Smooth muscle cell (in vitro differentiated cells): ENCODE measurements at regions not wholly inside any gene's neighbourhood (a gene's known extent, or its start where the extent isn't known, plus 50 kb on each side); places are given as distances from the start of the nearest gene placed in this dataset.
"Not testable (repeated sequence)": the region's sequence is repeated elsewhere in the genome, so short reads cannot be mapped to it uniquely, and the experiment has no call there.

Source experiments
- DNase-seq: peaks from one replicate; lab custom pipeline; 2025; ENCODE audit not compliant: unreplicated experiment; lab: John Stamatoyannopoulos, UW
- H2AFZ ChIP-seq: fragments of 200-600 bp; sonication (generic); 2 replicates; pipeline ENCODE4 v1.6.0; 2016; ENCODE audit warnings: antibody characterized with exemption, low read depth, mild to moderate bottlenecking
- H3F3A ChIP-seq: fragments of 200-600 bp; sonication (generic); 2 replicates; pipeline ENCODE4 v1.6.0; 2017; ENCODE audit warnings: antibody characterized with exemption, low read depth
- H3K27ac ChIP-seq: fragments of 200-600 bp; sonication (generic); 2 replicates; pipeline ENCODE4 v1.5.1; 2016; ENCODE audit warnings: low read depth, mild to moderate bottlenecking
- H3K27me3 ChIP-seq: fragments of 200-600 bp; sonication (generic); 2 replicates; pipeline ENCODE4 v1.6.1; 2016; ENCODE audit warnings: low read depth, mild to moderate bottlenecking
- H3K36me3 ChIP-seq: fragments of 200-600 bp; sonication (generic); 2 replicates; pipeline ENCODE4 v1.5.1; 2016; ENCODE audit warnings: low read depth
- H3K4me1 ChIP-seq: fragments of 200-600 bp; sonication (generic); 2 replicates; pipeline ENCODE4 v1.5.1; 2016; ENCODE audit warnings: low read depth
- H3K4me2 ChIP-seq: fragments of 200-600 bp; sonication (generic); 2 replicates; pipeline ENCODE4 v1.6.0; 2016; ENCODE audit warnings: mild to moderate bottlenecking
- H3K4me3 ChIP-seq: fragments of 200-600 bp; sonication (generic); 2 replicates; pipeline ENCODE4 v1.5.1; 2016; ENCODE audit warnings: mild to moderate bottlenecking
- H3K79me2 ChIP-seq: fragments of 200-600 bp; sonication (generic); 2 replicates; pipeline ENCODE4 v1.6.0; 2016; ENCODE audit warnings: low read depth, mild to moderate bottlenecking
- H3K9ac ChIP-seq: fragments of 200-600 bp; sonication (generic); 2 replicates; pipeline ENCODE4 v1.6.0; 2016; ENCODE audit warnings: low read depth
- H3K9me3 ChIP-seq: fragments of 200-600 bp; sonication (generic); replicated peaks from 2 replicates; pipeline ENCODE4 v1.5.1; 2016; ENCODE audit warnings: low read depth
- H4K20me1 ChIP-seq: fragments of 200-600 bp; sonication (generic); 2 replicates; pipeline ENCODE4 v1.6.0; 2016; ENCODE audit warnings: low read depth
- CTCF ChIP-seq: fragments of 200-600 bp; sonication (generic); IDR thresholded peaks from 2 replicates; pipeline ENCODE4 v1.5.1; 2017; ENCODE audit warnings: borderline replicate concordance, mild to moderate bottlenecking, antibody characterized with exemption; ENCODE audit not compliant: insufficient read depth, poor library complexity, severe bottlenecking
- WGBS: methylation state at CpG from one replicate; pipeline ENCODE4 v1.1.7; 2016; ENCODE audit warnings: low lambda C conversion rate; 5-methylcytosine and 5-hydroxymethylcytosine counted together

- Histone ChIP-seq H3F3A (no peaks in the 10 kb centered on the region), H3K27ac (no peak overlapping the region), H3K9ac (no peak overlapping the region), H4K20me1 (no peaks in the 10 kb centered on the region), H3K36me3 (no peaks in the 10 kb centered on the region), H3K79me2 (no peaks in the 10 kb centered on the region), H3K4me3 (no peak overlapping the region), H2AFZ (no peak overlapping the region), H3K4me2 (no peak overlapping the region), H3K4me1 (no peaks in the 10 kb centered on the region), H3K9me3 (peaks cover 1% of the 10 kb centered on the region), H3K27me3 (no peaks in the 10 kb centered on the region)
- DNase-seq, result no peak
- TF ChIP-seq CTCF, result no peak
- 90% methylated on average over 8 of the region's 8 CpGs for WGBS
These were observed 90.5 kb upstream of the SNX9 start for GRCh38 chr6:157732416-157733161.

DNA sequence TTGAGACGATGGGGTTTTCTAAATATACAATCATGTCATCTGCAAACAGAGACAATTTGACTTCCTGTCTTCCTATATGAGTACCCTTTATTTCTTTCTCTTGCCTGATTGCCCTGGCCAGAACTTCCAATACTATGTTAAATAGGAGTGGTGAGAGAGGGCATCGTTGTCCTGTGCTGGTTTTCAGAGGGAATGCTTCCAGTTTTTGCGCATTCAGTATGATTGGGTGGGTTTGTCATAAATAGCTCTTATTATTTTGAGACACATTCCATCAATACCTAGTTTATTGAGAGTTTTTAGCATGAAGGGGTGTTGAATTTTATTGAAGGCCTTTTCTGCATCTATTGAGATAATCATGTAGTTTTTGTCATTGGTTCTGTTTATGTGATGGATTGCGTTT, 86.5 kb upstream of the SNX9 start:
- H3K4me1 ChIP-seq, H3K36me3 ChIP-seq, H3K9me3 ChIP-seq, H3K4me2 ChIP-seq, DNase-seq, H3K27me3 ChIP-seq, H3K27ac ChIP-seq, H3K4me3 ChIP-seq, H3K9ac ChIP-seq, H2AFZ ChIP-seq, H3K79me2 ChIP-seq, H4K20me1 ChIP-seq, H3F3A ChIP-seq: not testable (repeated sequence)
- WGBS, result 77% methylated on average over 4 of the region's 4 CpGs

DNA sequence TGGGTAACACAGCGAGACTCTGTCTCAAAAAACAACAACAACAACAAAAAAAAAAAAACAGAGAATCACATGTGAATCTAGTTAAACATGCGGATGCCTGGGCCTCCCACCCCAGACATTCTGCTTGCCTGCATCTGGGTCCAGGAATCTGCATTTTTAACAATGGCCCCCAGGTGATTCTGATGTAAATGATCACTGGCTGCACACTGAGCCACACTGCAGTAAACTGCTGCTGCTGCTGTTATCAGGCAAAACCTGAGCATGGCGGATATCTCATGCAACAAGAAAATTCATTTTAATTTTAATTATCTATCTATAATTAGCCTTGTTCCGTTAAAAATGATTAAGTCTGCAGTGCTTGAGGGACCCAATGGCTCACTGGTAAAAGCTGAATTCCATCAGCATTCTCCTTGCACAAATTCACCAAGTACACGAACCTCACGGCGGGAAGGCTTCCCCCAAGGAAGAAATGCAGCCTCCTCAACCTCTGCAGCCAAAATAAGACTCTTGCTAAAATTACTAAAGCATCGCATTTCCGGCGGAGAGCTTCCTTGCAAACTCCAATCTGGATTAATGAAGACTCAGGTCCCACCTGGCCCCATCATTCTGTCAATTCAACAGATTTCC, 81.6 kb upstream of the SNX9 start:
- H3K36me3 ChIP-seq, result no peaks in the 10 kb centered on the region

More for the DNA sequence above, 81.6 kb upstream of the SNX9 start:
- Histone ChIP-seq H3K27ac (no peak overlapping the region), H4K20me1 (no peaks in the 10 kb centered on the region), H3K4me3 (no peak overlapping the region), H3F3A (no peaks in the 10 kb centered on the region), H3K27me3 (no peaks in the 10 kb centered on the region), H3K9ac (no peak overlapping the region), H3K9me3 (peaks cover 5% of the 10 kb centered on the region), H2AFZ (no peak overlapping the region), H3K79me2 (no peaks in the 10 kb centered on the region), H3K4me2 (no peak overlapping the region), H3K4me1 (no peaks in the 10 kb centered on the region)
- 77% methylated on average over 10 of the region's 10 CpGs for WGBS
- no peak for TF ChIP-seq CTCF
- no peak for DNase-seq
